HG03457 (cell line): ENCODE measurements at regions not wholly inside any gene's neighbourhood (a gene's known extent, or its start where the extent isn't known, plus 50 kb on each side); places are given as distances from the start of the nearest gene placed in this dataset.
"Not testable (repeated sequence)": the region's sequence is repeated elsewhere in the genome, so short reads cannot be mapped to it uniquely, and the experiment has no call there.

Experiments
- ATAC-seq: cut with Tn5 transposase; IDR thresholded peaks from one replicate; pipeline ENCODE4 v1.9.1; 2021; ENCODE audit warnings: moderate number of reproducible peaks; ENCODE audit not compliant: unreplicated experiment

- ATAC-seq = no peak
Observed at GRCh38 chr7:46774515-46774914, 807.4 kb downstream of the TNS3 start.

- no peak for ATAC-seq
Observed at GRCh38 chr7:46772776-46773175, 809.1 kb downstream of the TNS3 start.

- no peak for ATAC-seq
Observed at GRCh38 chr7:46767071-46767470, 814.8 kb downstream of the TNS3 start.

GRCh38 chr7:46764100-46764936, 817.6 kb downstream of the TNS3 start:
- ATAC-seq = no peak

GRCh38 chr7:46763344-46763743, 818.6 kb downstream of the TNS3 start:
- no peak for ATAC-seq

- no peak for ATAC-seq
Observed at GRCh38 chr7:46759711-46760480, 822.0 kb downstream of the TNS3 start.

GRCh38 chr7:46756996-46757395, 824.9 kb downstream of the TNS3 start:
- no peak for ATAC-seq

GRCh38 chr7:46756256-46756655, 825.7 kb downstream of the TNS3 start:
- ATAC-seq = no peak

- no peak for ATAC-seq
Observed at GRCh38 chr7:46755120-46756034, 826.5 kb downstream of the TNS3 start.

GRCh38 chr7:46754140-46754720, 827.7 kb downstream of the TNS3 start:
- ATAC-seq = no peak

GRCh38 chr7:46753662-46754061, 828.2 kb downstream of the TNS3 start:
- no peak for ATAC-seq

GRCh38 chr7:46752881-46753366, 829.0 kb downstream of the TNS3 start:
- ATAC-seq = no peak

- not testable (repeated sequence) for ATAC-seq
Observed at GRCh38 chr7:46751927-46752723, 829.8 kb downstream of the TNS3 start.

GRCh38 chr7:46751471-46751870, 830.4 kb upstream of the IGFBP3 start:
- no peak for ATAC-seq

GRCh38 chr7:46750321-46750865, 829.3 kb upstream of the IGFBP3 start:
- ATAC-seq = no peak

- ATAC-seq = no peak
Observed at GRCh38 chr7:46747869-46748576, 827.0 kb upstream of the IGFBP3 start.

GRCh38 chr7:46746695-46747687, 825.9 kb upstream of the IGFBP3 start:
- no peak for ATAC-seq

- ATAC-seq = no peak
Observed at GRCh38 chr7:46745707-46746090, 824.6 kb upstream of the IGFBP3 start.
